ENCODE measurements at regions not wholly inside any gene's neighbourhood (a gene's known extent, or its start where the extent isn't known, plus 50 kb on each side); places are given as distances from the start of the nearest gene placed in this dataset.

DNA sequence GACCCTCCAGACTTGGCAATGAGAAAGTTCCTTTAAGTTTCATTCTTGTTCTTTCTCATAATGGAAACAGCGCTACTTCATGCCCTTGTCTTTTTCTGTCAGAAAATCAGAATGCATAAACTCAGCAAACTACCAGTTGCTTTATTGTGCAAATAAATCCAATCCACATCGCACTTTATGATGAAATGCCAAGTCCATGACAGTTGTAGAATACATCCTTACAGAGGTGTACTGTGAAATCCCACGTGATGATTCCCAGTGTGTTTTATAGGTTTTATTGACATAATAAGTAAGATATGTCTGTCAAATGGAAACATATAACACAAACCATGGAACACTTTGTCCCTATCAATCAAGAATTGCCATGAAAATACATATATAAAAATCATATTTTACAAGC is 295.0 kb downstream of the PCDH7 start:
- TF ChIP-seq, protein P1, sequence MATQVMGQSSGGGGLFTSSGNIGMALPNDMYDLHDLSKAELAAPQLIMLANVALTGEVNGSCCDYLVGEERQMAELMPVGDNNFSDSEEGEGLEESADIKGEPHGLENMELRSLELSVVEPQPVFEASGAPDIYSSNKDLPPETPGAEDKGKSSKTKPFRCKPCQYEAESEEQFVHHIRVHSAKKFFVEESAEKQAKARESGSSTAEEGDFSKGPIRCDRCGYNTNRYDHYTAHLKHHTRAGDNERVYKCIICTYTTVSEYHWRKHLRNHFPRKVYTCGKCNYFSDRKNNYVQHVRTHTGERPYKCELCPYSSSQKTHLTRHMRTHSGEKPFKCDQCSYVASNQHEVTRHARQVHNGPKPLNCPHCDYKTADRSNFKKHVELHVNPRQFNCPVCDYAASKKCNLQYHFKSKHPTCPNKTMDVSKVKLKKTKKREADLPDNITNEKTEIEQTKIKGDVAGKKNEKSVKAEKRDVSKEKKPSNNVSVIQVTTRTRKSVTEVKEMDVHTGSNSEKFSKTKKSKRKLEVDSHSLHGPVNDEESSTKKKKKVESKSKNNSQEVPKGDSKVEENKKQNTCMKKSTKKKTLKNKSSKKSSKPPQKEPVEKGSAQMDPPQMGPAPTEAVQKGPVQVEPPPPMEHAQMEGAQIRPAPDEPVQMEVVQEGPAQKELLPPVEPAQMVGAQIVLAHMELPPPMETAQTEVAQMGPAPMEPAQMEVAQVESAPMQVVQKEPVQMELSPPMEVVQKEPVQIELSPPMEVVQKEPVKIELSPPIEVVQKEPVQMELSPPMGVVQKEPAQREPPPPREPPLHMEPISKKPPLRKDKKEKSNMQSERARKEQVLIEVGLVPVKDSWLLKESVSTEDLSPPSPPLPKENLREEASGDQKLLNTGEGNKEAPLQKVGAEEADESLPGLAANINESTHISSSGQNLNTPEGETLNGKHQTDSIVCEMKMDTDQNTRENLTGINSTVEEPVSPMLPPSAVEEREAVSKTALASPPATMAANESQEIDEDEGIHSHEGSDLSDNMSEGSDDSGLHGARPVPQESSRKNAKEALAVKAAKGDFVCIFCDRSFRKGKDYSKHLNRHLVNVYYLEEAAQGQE (IDR thresholded peaks at IDR 0.05; ENCODE audit: low read depth), result no peak
- TF ChIP-seq ZBTB7A (IDR thresholded peaks at IDR 0.05; ENCODE audit: low read depth), result no peak
- no peak for TF ChIP-seq USF1 (IDR thresholded peaks at IDR 0.05)
- TF ChIP-seq RAD21 (IDR thresholded peaks at IDR 0.05; ENCODE audit: low read depth), result no peak
- no peak for TF ChIP-seq YY1 (IDR thresholded peaks at IDR 0.05; ENCODE audit: low read depth)
- TF ChIP-seq TEAD4 (IDR thresholded peaks at IDR 0.05), result no peak
- no peak for TF ChIP-seq NFIC (IDR thresholded peaks at IDR 0.05)
- TF ChIP-seq TCF12 (IDR thresholded peaks at IDR 0.05; ENCODE audit: low read depth), result no peak
- TF ChIP-seq CREB1 (IDR thresholded peaks at IDR 0.05; ENCODE audit: low read depth), result no peak
- TF ChIP-seq EP300 (IDR thresholded peaks at IDR 0.05; ENCODE audit: borderline replicate concordance), result no peak
- TF ChIP-seq MAX (IDR thresholded peaks at IDR 0.05), result no peak
- no peak for TF ChIP-seq EGR1 (IDR thresholded peaks at IDR 0.05)
- no peak for TF ChIP-seq CEBPB (IDR thresholded peaks at IDR 0.05)
- no peak for TF ChIP-seq TAF1 (IDR thresholded peaks at IDR 0.05; ENCODE audit: low read depth)
- no peak for TF ChIP-seq FOXM1 (IDR thresholded peaks at IDR 0.05; ENCODE audit: borderline replicate concordance, low read depth)

DNA sequence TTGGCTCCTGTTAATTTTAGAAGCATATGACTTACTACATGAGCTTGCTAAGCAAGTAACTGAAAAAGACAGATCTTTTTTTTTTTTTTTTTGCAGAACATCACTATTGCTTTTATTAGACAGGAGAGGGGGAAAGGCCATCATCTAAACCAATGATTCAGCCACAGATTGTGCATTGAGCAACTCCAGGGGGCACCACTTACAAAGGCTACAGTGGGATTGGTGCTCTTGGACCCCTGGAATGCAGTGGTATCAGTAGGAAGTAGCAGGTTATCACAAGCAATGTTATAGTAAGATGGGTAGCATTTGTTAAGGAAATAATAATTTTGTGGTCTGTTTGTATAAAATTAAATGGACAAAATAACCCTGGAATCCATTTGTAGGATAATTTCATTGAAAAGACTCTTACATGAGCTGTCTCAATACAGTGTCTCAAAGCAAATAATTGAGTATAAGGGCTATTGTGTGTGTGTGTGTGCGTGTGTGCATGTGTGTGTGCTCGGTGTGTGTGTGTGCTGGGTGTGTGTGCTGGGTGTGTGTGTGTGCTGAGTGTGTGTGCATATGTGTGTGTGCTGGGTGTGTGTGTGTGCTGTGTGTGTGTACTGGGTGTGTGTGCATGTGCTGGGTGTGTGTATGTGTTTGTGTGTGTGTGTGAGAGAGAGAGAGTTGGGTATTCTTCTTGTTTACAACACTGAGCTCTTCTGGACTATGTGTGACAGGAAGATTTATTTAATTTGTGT is 296.3 kb downstream of the PCDH7 start:
- TF ChIP-seq RAD21 (IDR thresholded peaks at IDR 0.05; ENCODE audit: low read depth) (no peak), NFIC (IDR thresholded peaks at IDR 0.05) (no peak), YY1 (IDR thresholded peaks at IDR 0.05; ENCODE audit: low read depth) (no peak), TEAD4 (IDR thresholded peaks at IDR 0.05) (no peak), CREB1 (IDR thresholded peaks at IDR 0.05; ENCODE audit: low read depth) (no peak), EGR1 (IDR thresholded peaks at IDR 0.05) (no peak), EP300 (IDR thresholded peaks at IDR 0.05; ENCODE audit: borderline replicate concordance) (no peak), CEBPB (IDR thresholded peaks at IDR 0.05) (no peak), TCF12 (IDR thresholded peaks at IDR 0.05; ENCODE audit: low read depth) (no peak), TAF1 (IDR thresholded peaks at IDR 0.05; ENCODE audit: low read depth) (no peak), MAX (IDR thresholded peaks at IDR 0.05) (no peak), USF1 (IDR thresholded peaks at IDR 0.05) (no peak), FOXM1 (IDR thresholded peaks at IDR 0.05; ENCODE audit: borderline replicate concordance, low read depth) (no peak), ZBTB7A (IDR thresholded peaks at IDR 0.05; ENCODE audit: low read depth) (no peak)
- TF ChIP-seq, protein P1 (IDR thresholded peaks at IDR 0.05; ENCODE audit: low read depth), result no peak

DNA sequence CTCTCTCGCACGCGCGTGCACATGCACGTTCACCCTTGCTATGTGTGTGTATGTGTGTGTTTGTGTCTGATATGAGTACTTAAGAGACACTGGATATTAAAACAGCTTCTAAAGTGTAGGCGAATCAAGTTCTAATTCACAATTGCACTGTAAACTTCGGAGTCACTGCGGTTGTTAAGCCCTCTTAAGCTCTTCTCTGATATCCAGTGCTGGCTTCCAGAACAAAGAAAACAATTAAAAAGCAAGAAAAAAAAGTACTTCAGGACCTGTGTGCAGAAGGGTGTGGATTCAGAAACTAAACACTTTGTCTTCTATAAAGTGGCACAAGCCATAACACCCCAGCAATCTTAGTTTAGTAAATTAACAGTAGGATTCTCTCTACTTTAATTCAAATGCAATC is 300.2 kb downstream of the PCDH7 start:
- TF ChIP-seq, protein P1 (IDR thresholded peaks at IDR 0.05; ENCODE audit: low read depth), result no peak
- TF ChIP-seq EGR1 (IDR thresholded peaks at IDR 0.05) (no peak), YY1 (IDR thresholded peaks at IDR 0.05; ENCODE audit: low read depth) (no peak), TAF1 (IDR thresholded peaks at IDR 0.05; ENCODE audit: low read depth) (no peak), TEAD4 (IDR thresholded peaks at IDR 0.05) (no peak), ZBTB7A (IDR thresholded peaks at IDR 0.05; ENCODE audit: low read depth) (no peak), CREB1 (IDR thresholded peaks at IDR 0.05; ENCODE audit: low read depth) (no peak), NFIC (IDR thresholded peaks at IDR 0.05) (no peak), FOXM1 (IDR thresholded peaks at IDR 0.05; ENCODE audit: borderline replicate concordance, low read depth) (no peak), USF1 (IDR thresholded peaks at IDR 0.05) (no peak), CEBPB (IDR thresholded peaks at IDR 0.05) (no peak), MAX (IDR thresholded peaks at IDR 0.05) (no peak), RAD21 (IDR thresholded peaks at IDR 0.05; ENCODE audit: low read depth) (no peak), TCF12 (IDR thresholded peaks at IDR 0.05; ENCODE audit: low read depth) (no peak)
